Activated T-helper 1 cell treated with anti-CD3 and anti-CD28 coated beads, Interleukin-12 subunit alpha, Interleukin-12 subunit beta, Interleukin-2, Interleukin-4 antibody, amounts not matched to agents 30 ng/mL and 10 ng/mL and 1 ng/mL, durations not matched to agents 14 hours and 24 hours and 36 hours (primary cell): ENCODE measurements at regions not wholly inside any gene's neighbourhood (a gene's known extent, or its start where the extent isn't known, plus 50 kb on each side); places are given as distances from the start of the nearest gene placed in this dataset.

Source experiments
- DNase-seq: peaks from one replicate; pipeline ENCODE4 v3.0.0; 2021; ENCODE audit warnings: low spot score
- H3K27ac Mint-ChIP-seq: one replicate; pipeline ENCODE4 v1.8.0; 2021; ENCODE audit warnings: mild to moderate bottlenecking, mixed read lengths
- H3K27me3 Mint-ChIP-seq: one replicate; pipeline ENCODE4 v1.8.0; 2022; ENCODE audit warnings: mild to moderate bottlenecking, moderate library complexity, mixed read lengths; ENCODE audit not compliant: insufficient read depth
- H3K36me3 Mint-ChIP-seq: one replicate; pipeline ENCODE4 v1.8.0; 2021; ENCODE audit warnings: low read depth, mixed read lengths
- H3K4me1 Mint-ChIP-seq: one replicate; pipeline ENCODE4 v1.8.0; 2021; ENCODE audit warnings: low read depth, mixed read lengths
- H3K4me3 Mint-ChIP-seq: one replicate; pipeline ENCODE4 v1.8.0; 2021; ENCODE audit warnings: mild to moderate bottlenecking, moderate library complexity, mixed read lengths
- H3K9me3 Mint-ChIP-seq: one replicate; pipeline ENCODE4 v1.8.0; 2021; ENCODE audit warnings: mixed read lengths
- intact Hi-C: fragments of 100-400 bp; cut with micrococcal nuclease; formaldehyde crosslinking; loops from one replicate; pipeline ENCODE4 v1.15.1; 2024

GRCh38 chr1:204813522-204813921, 57.1 kb upstream of the NFASC start:
- DNase-seq: no peak
- Mint-ChIP-seq H3K27ac (no peak overlapping the region), H3K4me3 (no peak overlapping the region), H3K36me3 (no peaks in the 10 kb centered on the region), H3K9me3 (no peaks in the 10 kb centered on the region), H3K27me3 (peaks cover 13% of the 10 kb centered on the region), H3K4me1 (no peaks in the 10 kb centered on the region)
- intact Hi-C loops: no loop called here

- Mint-ChIP-seq H3K9me3 (no peaks in the 10 kb centered on the region), H3K4me3 (no peak overlapping the region), H3K36me3 (no peaks in the 10 kb centered on the region), H3K27me3 (peaks cover 13% of the 10 kb centered on the region), H3K4me1 (no peaks in the 10 kb centered on the region), H3K27ac (no peak overlapping the region)
- intact Hi-C loops: no loop called here
- no peak for DNase-seq
These were observed 56.3 kb upstream of the NFASC start for GRCh38 chr1:204814166-204814884.

- Mint-ChIP-seq H3K4me3 (no peak overlapping the region), H3K27ac (no peak overlapping the region), H3K9me3 (no peaks in the 10 kb centered on the region), H3K27me3 (peaks cover 11% of the 10 kb centered on the region), H3K36me3 (no peaks in the 10 kb centered on the region), H3K4me1 (no peaks in the 10 kb centered on the region)
- intact Hi-C loops: no loop called here
- no peak for DNase-seq
These were observed 53.3 kb upstream of the NFASC start for GRCh38 chr1:204817341-204817740.

- H3K27ac Mint-ChIP-seq: no peak overlapping the region
- H3K4me1 Mint-ChIP-seq: no peaks in the 10 kb centered on the region
- no peaks in the 10 kb centered on the region for H3K9me3 Mint-ChIP-seq
- no peak for DNase-seq
- peaks cover 14% of the 10 kb centered on the region for H3K27me3 Mint-ChIP-seq
- H3K36me3 Mint-ChIP-seq: no peaks in the 10 kb centered on the region
- no peak overlapping the region for H3K4me3 Mint-ChIP-seq
- intact Hi-C loops: no loop called here
These were observed 51.7 kb upstream of the NFASC start for GRCh38 chr1:204818998-204819397.

- Mint-ChIP-seq H3K27me3 (peaks cover 14% of the 10 kb centered on the region), H3K36me3 (no peaks in the 10 kb centered on the region), H3K4me1 (no peaks in the 10 kb centered on the region), H3K4me3 (no peak overlapping the region), H3K27ac (no peak overlapping the region), H3K9me3 (no peaks in the 10 kb centered on the region)
- no peak for DNase-seq
- intact Hi-C loops: no loop called here
These were observed 51.2 kb upstream of the NFASC start for GRCh38 chr1:204819495-204819894.
